ENCODE measurements at regions not wholly inside any gene's neighbourhood (a gene's known extent, or its start where the extent isn't known, plus 50 kb on each side); places are given as distances from the start of the nearest gene placed in this dataset.

GRCh38 chr15:72872066-72872845 lies 88.7 kb upstream of the ADPGK start:
- intact Hi-C loops (cut with DNase I): loop anchor here in 1 of 10 donors (5.0 kb wide), 1 partner anchor 45 kb away; no protein-coding TSS in a partner anchor
- WGBS, 2 donors: 67 to 69% methylated on average over 10 of the region's 10 CpGs
- no peak for TF ChIP-seq CTCF (IDR thresholded peaks at IDR 0.05)
- Histone ChIP-seq H3K4me1 (peaks cover 0 to 9% (median 0%) of the 10 kb centered on the region in 9 donors), H3K27me3 (peaks cover 0 to 11% (median 0%) of the 10 kb centered on the region in 7 donors), H3K4me3 (no peak overlapping the region), H3K36me3 (no peaks in the 10 kb centered on the region), H3K27ac (no peak overlapping the region), H3K9me3 (peaks cover 0 to 5% (median 0%) of the 10 kb centered on the region in 11 donors)
- no peak for DNase-seq
- ATAC-seq: no peak

GRCh38 chr15:72866866-72867616 lies 83.5 kb upstream of the ADPGK start:
- no peak for DNase-seq
- Histone ChIP-seq H3K4me3 (no peak overlapping the region), H3K27ac (no peak overlapping the region), H3K9me3 (no peaks in the 10 kb centered on the region), H3K27me3 (peaks cover 0 to 19% (median 0%) of the 10 kb centered on the region in 7 donors), H3K36me3 (no peaks in the 10 kb centered on the region), H3K4me1 (no peaks in the 10 kb centered on the region)
- no peak for ATAC-seq
- intact Hi-C loops (cut with DNase I): no loop called here
- TF ChIP-seq CTCF (IDR thresholded peaks at IDR 0.05): no peak
- WGBS, 2 donors: 76 to 93% methylated on average over 5 of the region's 5 CpGs

GRCh38 chr15:72866182-72866581 lies 82.6 kb upstream of the ADPGK start:
- TF ChIP-seq CTCF (IDR thresholded peaks at IDR 0.05): no peak
- no peak overlapping the region for H3K4me3 ChIP-seq
- ATAC-seq (no peak), DNase-seq (no peak)
- H3K27me3 ChIP-seq: peaks cover 0 to 19% (median 3%) of the 10 kb centered on the region in 7 donors
- intact Hi-C loops (cut with DNase I): no loop called here
- H3K4me1 ChIP-seq: no peaks in the 10 kb centered on the region
- no peaks in the 10 kb centered on the region for H3K9me3 ChIP-seq
- H3K27ac ChIP-seq: no peak overlapping the region
- no peaks in the 10 kb centered on the region for H3K36me3 ChIP-seq

DNA sequence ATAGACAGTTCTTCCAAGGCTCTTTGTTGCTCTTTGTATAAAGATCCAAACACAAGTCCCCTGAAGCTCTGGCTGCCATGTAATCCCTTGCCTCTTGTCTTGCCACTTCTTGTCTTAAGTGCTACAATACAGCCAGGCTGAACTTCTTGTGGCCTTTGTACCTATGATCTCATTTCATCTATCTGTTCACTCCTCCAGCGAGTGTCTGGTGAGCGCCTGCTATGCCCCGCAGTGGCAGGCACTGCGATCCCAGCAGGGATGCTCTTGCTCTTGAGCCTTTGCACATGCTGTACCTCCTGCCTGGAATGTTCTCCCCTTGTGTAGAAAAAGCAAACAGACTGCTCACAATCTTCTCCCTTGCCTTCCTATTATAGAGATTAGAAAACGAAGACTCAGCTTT lies 81.9 kb upstream of the ADPGK start:
- H3K27me3 ChIP-seq: peaks cover 0 to 19% (median 3%) of the 10 kb centered on the region in 7 donors
- H3K27ac ChIP-seq: no peak overlapping the region
- ATAC-seq: no peak
- TF ChIP-seq CTCF (IDR thresholded peaks at IDR 0.05): no peak
- intact Hi-C loops (cut with DNase I): no loop called here
- DNase-seq: no peak
- H3K36me3 ChIP-seq: no peaks in the 10 kb centered on the region
- H3K9me3 ChIP-seq: no peaks in the 10 kb centered on the region
- no peaks in the 10 kb centered on the region for H3K4me1 ChIP-seq
- WGBS, 2 donors: 52 to 59% methylated on average over 5 of the region's 5 CpGs
- H3K4me3 ChIP-seq: no peak overlapping the region
